ENCODE measurements at regions not wholly inside any gene's neighbourhood (a gene's known extent, or its start where the extent isn't known, plus 50 kb on each side); places are given as distances from the start of the nearest gene placed in this dataset.

DNA sequence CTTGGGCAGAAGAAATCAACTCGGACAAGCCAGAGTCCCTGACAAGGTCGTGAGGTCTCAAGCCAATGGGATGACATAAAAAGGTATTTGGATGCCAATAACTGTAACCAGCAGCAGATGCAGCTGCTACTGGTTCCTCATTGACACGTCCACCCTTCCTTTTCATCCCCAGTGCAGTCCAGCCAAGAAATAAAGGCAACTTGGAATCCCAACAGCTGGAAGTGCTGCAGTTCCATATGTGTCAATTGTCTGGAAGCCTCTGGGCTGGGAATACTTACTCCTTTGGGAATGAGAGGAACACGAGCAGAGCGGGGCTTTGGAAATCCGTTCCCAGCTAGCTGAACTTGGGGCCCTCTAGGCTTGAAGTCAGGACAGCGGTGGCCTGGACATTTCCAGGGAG lies 360.4 kb upstream of the ZFHX3 start:
- H3K4me1 ChIP-seq (ENCODE audit: control insufficient read depth in 1 of 2, insufficient read depth in 2 of 2, low read depth in 1 of 2, low read length in 1 of 2) = peaks cover 0 to 4% of the 10 kb centered on the region in 2 experiments; a peak in 1 of 4 replicates
- H4K20me1 ChIP-seq (ENCODE audit: insufficient read depth) = no peaks in the 10 kb centered on the region
- no peak overlapping the region for H3K9ac ChIP-seq
- no peak overlapping the region for H2AFZ ChIP-seq (ENCODE audit: low read depth)
- H3K36me3 ChIP-seq (replicated peaks in 1 of 2; ENCODE audit: control insufficient read depth in 1 of 2, insufficient read depth in 2 of 2, low read length in 1 of 2) = no peaks in the 10 kb centered on the region
- H3K9me2 ChIP-seq = no peaks in the 10 kb centered on the region
- no peak overlapping the region for H3K4me3 ChIP-seq (ENCODE audit: low read depth in 2 of 2, low read length in 1 of 2)
- no peak overlapping the region for H3K27ac ChIP-seq (ENCODE audit: low read depth in 2 of 2, low read length in 1 of 2)
- H3K4me2 ChIP-seq = no peak overlapping the region
- no peaks in the 10 kb centered on the region for H3F3A ChIP-seq (replicated peaks; ENCODE audit: insufficient read depth)
- CTCF ChIA-PET = interaction anchor here (1.2 kb wide), 1 partner anchor 15 kb away, joined by 3 read pairs; no protein-coding TSS in a partner anchor
- no peaks in the 10 kb centered on the region for H3K9me3 ChIP-seq
- TF ChIP-seq EZH2phosphoT487 (IDR thresholded peaks at IDR 0.05; ENCODE audit: borderline replicate concordance, low read depth) = no peak
- no peak for TF ChIP-seq TEAD4 (IDR thresholded peaks at IDR 0.05; ENCODE audit: borderline replicate concordance, insufficient read depth)
- TF ChIP-seq, protein P1, sequence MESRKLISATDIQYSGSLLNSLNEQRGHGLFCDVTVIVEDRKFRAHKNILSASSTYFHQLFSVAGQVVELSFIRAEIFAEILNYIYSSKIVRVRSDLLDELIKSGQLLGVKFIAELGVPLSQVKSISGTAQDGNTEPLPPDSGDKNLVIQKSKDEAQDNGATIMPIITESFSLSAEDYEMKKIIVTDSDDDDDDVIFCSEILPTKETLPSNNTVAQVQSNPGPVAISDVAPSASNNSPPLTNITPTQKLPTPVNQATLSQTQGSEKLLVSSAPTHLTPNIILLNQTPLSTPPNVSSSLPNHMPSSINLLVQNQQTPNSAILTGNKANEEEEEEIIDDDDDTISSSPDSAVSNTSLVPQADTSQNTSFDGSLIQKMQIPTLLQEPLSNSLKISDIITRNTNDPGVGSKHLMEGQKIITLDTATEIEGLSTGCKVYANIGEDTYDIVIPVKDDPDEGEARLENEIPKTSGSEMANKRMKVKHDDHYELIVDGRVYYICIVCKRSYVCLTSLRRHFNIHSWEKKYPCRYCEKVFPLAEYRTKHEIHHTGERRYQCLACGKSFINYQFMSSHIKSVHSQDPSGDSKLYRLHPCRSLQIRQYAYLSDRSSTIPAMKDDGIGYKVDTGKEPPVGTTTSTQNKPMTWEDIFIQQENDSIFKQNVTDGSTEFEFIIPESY (IDR thresholded peaks at IDR 0.05; ENCODE audit: borderline replicate concordance, low read depth) = no peak
- 23% methylated on average over 6 of the region's 7 CpGs for WGBS (ENCODE audit: low lambda C conversion rate)
- no peak for DNase-seq
- no peaks in the 10 kb centered on the region for H3K27me3 ChIP-seq (ENCODE audit: insufficient read depth)
- H3K79me2 ChIP-seq (ENCODE audit: insufficient read depth) = no peaks in the 10 kb centered on the region
- POLR2A ChIA-PET = no interaction called here

DNA sequence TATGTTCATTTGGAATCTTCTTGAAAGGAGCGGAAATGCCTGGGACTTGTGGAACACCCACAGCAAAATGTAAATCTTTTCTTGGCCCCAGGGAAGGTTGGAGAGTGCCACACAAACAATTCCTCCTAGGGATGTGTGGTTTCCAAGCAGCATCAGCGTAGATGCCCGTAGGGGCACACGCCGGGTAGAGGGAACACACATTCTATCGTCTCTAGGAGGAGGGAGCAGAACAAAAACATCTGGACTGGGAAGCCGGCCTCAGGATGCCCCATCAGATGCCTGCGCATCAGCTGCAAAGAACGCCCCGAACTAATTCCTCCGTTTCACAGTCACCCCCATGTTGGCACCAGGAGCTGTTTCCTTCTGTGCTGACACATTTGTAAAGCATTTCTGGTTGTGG lies 357.9 kb upstream of the ZFHX3 start:
- POLR2A ChIA-PET = no interaction called here
- no peak overlapping the region for H3K9ac ChIP-seq
- no peak for DNase-seq
- H3K79me2 ChIP-seq (ENCODE audit: insufficient read depth) = no peaks in the 10 kb centered on the region
- H3K9me3 ChIP-seq = no peaks in the 10 kb centered on the region
- H3K9me2 ChIP-seq = no peaks in the 10 kb centered on the region
- H2AFZ ChIP-seq (ENCODE audit: low read depth) = no peak overlapping the region
- no peaks in the 10 kb centered on the region for H3K27me3 ChIP-seq (ENCODE audit: insufficient read depth)
- H3K36me3 ChIP-seq (replicated peaks in 1 of 2; ENCODE audit: control insufficient read depth in 1 of 2, insufficient read depth in 2 of 2, low read length in 1 of 2) = no peaks in the 10 kb centered on the region
- peaks cover 0 to 4% of the 10 kb centered on the region in 2 experiments; a peak in 1 of 4 replicates for H3K4me1 ChIP-seq (ENCODE audit: control insufficient read depth in 1 of 2, insufficient read depth in 2 of 2, low read depth in 1 of 2, low read length in 1 of 2)
- WGBS (ENCODE audit: low lambda C conversion rate) = 62% methylated on average over 11 of the region's 11 CpGs
- H3K4me3 ChIP-seq (ENCODE audit: low read depth in 2 of 2, low read length in 1 of 2) = no peak overlapping the region
- CTCF ChIA-PET = no interaction called here
- H4K20me1 ChIP-seq (ENCODE audit: insufficient read depth) = no peaks in the 10 kb centered on the region
- no peak for TF ChIP-seq CHD2 (IDR thresholded peaks at IDR 0.05; ENCODE audit: low read length, partially characterized antibody)
- no peak for TF ChIP-seq RAD21 (IDR thresholded peaks at IDR 0.05; ENCODE audit: low read length)
- no peaks in the 10 kb centered on the region for H3F3A ChIP-seq (replicated peaks; ENCODE audit: insufficient read depth)
- no peak overlapping the region for H3K4me2 ChIP-seq
- H3K27ac ChIP-seq (ENCODE audit: low read depth in 2 of 2, low read length in 1 of 2) = no peak overlapping the region

DNA sequence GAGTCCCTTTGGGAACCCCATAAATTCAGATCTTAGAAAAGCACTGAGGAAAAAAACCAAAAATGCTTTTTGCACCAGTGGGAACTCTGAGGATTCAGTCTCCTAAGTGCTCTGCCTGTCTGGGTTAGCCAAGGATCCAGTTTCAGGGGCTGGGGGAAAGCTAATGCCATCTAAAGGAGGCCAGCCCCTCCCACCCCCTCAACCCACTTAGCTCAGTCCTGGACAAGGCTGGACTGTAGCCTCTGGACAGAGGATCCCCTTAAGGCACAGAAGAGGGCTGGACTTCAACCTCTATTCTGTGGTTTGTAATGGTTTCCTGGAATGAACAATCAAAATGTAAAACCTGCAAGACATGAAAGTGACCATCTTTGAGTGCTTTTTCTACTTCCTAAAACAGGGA lies 356.1 kb upstream of the ZFHX3 start:
- no peaks in the 10 kb centered on the region for H3K27me3 ChIP-seq (ENCODE audit: insufficient read depth)
- POLR2A ChIA-PET = no interaction called here
- H3K36me3 ChIP-seq (replicated peaks in 1 of 2; ENCODE audit: control insufficient read depth in 1 of 2, insufficient read depth in 2 of 2, low read length in 1 of 2) = no peaks in the 10 kb centered on the region
- H3K9ac ChIP-seq = no peak overlapping the region
- H3F3A ChIP-seq (replicated peaks; ENCODE audit: insufficient read depth) = no peaks in the 10 kb centered on the region
- H3K27ac ChIP-seq (ENCODE audit: low read depth in 2 of 2, low read length in 1 of 2) = no peak overlapping the region
- no peak overlapping the region for H3K4me2 ChIP-seq
- no peaks in the 10 kb centered on the region for H4K20me1 ChIP-seq (ENCODE audit: insufficient read depth)
- TF ChIP-seq RXRA (IDR thresholded peaks at IDR 0.05; ENCODE audit: borderline replicate concordance, low read depth) (no peak), NRF1 (IDR thresholded peaks at IDR 0.05; ENCODE audit: low read depth, low read length) (no peak), RAD21 (IDR thresholded peaks at IDR 0.05; ENCODE audit: low read length) (no peak), TCF12 (IDR thresholded peaks at IDR 0.05) (no peak), RFX5 (IDR thresholded peaks at IDR 0.05; ENCODE audit: low read length) (no peak), FOXM1 (IDR thresholded peaks at IDR 0.05; ENCODE audit: low read depth) (no peak), EP300 (IDR thresholded peaks at IDR 0.05; ENCODE audit: borderline replicate concordance in 1 of 2, low read depth in 1 of 2, low read length in 1 of 2) (no peak), JUND (IDR thresholded peaks at IDR 0.05) (no peak)
- TF ChIP-seq, protein P1 (IDR thresholded peaks at IDR 0.05; ENCODE audit: borderline replicate concordance, low read depth) = no peak
- H2AFZ ChIP-seq (ENCODE audit: low read depth) = no peak overlapping the region
- H3K4me1 ChIP-seq (ENCODE audit: control insufficient read depth in 1 of 2, insufficient read depth in 2 of 2, low read depth in 1 of 2, low read length in 1 of 2) = peaks cover 0 to 4% of the 10 kb centered on the region in 2 experiments; a peak in 1 of 4 replicates
- CTCF ChIA-PET = no interaction called here
- H3K9me3 ChIP-seq = no peaks in the 10 kb centered on the region
- H3K4me3 ChIP-seq (ENCODE audit: low read depth in 2 of 2, low read length in 1 of 2) = no peak overlapping the region
- DNase-seq = no peak
- no peaks in the 10 kb centered on the region for H3K79me2 ChIP-seq (ENCODE audit: insufficient read depth)
- no peaks in the 10 kb centered on the region for H3K9me2 ChIP-seq

Data from SK-N-SH (cell line).